Keratinocyte (primary cell): ENCODE measurements at regions not wholly inside any gene's neighbourhood (a gene's known extent, or its start where the extent isn't known, plus 50 kb on each side); places are given as distances from the start of the nearest gene placed in this dataset.

Experiments used
- CTCF ChIP-seq, 3 experiments: IDR thresholded peaks in 1 of 3; conservative IDR thresholded peaks in 1 of 3; optimal IDR thresholded peaks in 1 of 3; 2 replicates in 2 of 3; 3 replicates in 1 of 3; pipeline versions ENCODE3 to v1.5.1; 2011; ENCODE audit warnings: low read length in 3 of 3, mild to moderate bottlenecking in 3 of 3, moderate library complexity in 2 of 3, control low read depth in 1 of 3, inconsistent platforms in 1 of 3; ENCODE audit not compliant: insufficient read depth in 2 of 3; ENCODE audit errors: extremely low read depth in 1 of 3
- EZH2 ChIP-seq: IDR thresholded peaks from one replicate; pipeline ENCODE4 v1.6.1; 2012; ENCODE audit warnings: inconsistent platforms, mild to moderate bottlenecking, low read length, moderate library complexity

- no peak for TF ChIP-seq CTCF (optimal IDR thresholded peaks at IDR 0.05 in 1 of 3, IDR thresholded peaks at IDR 0.05 in 1 of 3, conservative IDR thresholded peaks at IDR 0.05 in 1 of 3; ENCODE audit: extremely low read depth in 1 of 3, insufficient read depth in 2 of 3, low read length in 3 of 3)
- TF ChIP-seq EZH2: no peak
Observed at GRCh38 chr14:44404036-44404435, 103.0 kb downstream of the FSCB start.
